ENCODE measurements at regions not wholly inside any gene's neighbourhood (a gene's known extent, or its start where the extent isn't known, plus 50 kb on each side); places are given as distances from the start of the nearest gene placed in this dataset.

GRCh38 chr1:239031310-239031709, 355.1 kb upstream of the CHRM3 start:
- no peaks in the 10 kb centered on the region for H3K9me3 ChIP-seq (ENCODE audit: control insufficient read depth in 2 of 2, insufficient read depth in 1 of 2, low read length in 1 of 2)
- no peak overlapping the region for H3K4me3 ChIP-seq (ENCODE audit: low read length in 2 of 2)
- no peaks in the 10 kb centered on the region for H3K27me3 ChIP-seq (ENCODE audit: control insufficient read depth in 2 of 2, insufficient read depth in 1 of 2, low read length in 1 of 2)
- no peaks in the 10 kb centered on the region for H3K4me1 ChIP-seq (ENCODE audit: control insufficient read depth in 2 of 2, insufficient read depth in 2 of 2, low read length in 2 of 2)
- no peak for DNase-seq (ENCODE audit: low read depth in 6 of 9, low spot score in 9 of 9)
- WGBS, result 95% methylated on average over 5 of the region's 5 CpGs
- H3K27ac ChIP-seq (ENCODE audit: low read depth in 1 of 2, low read length in 1 of 2), result no peak overlapping the region
- H3K36me3 ChIP-seq (ENCODE audit: control insufficient read depth in 2 of 2, insufficient read depth in 2 of 2, low read length in 1 of 2), result no peaks in the 10 kb centered on the region

GRCh38 chr1:239025997-239026694, 360.2 kb upstream of the CHRM3 start:
- no peak for DNase-seq (ENCODE audit: low read depth in 6 of 9, low spot score in 9 of 9)
- Histone ChIP-seq H3K4me1 (ENCODE audit: control insufficient read depth in 2 of 2, insufficient read depth in 2 of 2, low read length in 2 of 2) (no peaks in the 10 kb centered on the region), H3K36me3 (ENCODE audit: control insufficient read depth in 2 of 2, insufficient read depth in 2 of 2, low read length in 1 of 2) (no peaks in the 10 kb centered on the region), H3K4me3 (ENCODE audit: low read length in 2 of 2) (no peak overlapping the region), H3K27me3 (ENCODE audit: control insufficient read depth in 2 of 2, insufficient read depth in 1 of 2, low read length in 1 of 2) (no peaks in the 10 kb centered on the region), H3K9me3 (ENCODE audit: control insufficient read depth in 2 of 2, insufficient read depth in 1 of 2, low read length in 1 of 2) (no peaks in the 10 kb centered on the region), H3K27ac (ENCODE audit: low read depth in 1 of 2, low read length in 1 of 2) (no peak overlapping the region)
- WGBS, result 97% methylated on average over 7 of the region's 7 CpGs

GRCh38 chr1:239025223-239025622, 361.1 kb upstream of the CHRM3 start:
- H3K27ac ChIP-seq (ENCODE audit: low read depth in 1 of 2, low read length in 1 of 2), result no peak overlapping the region

GRCh38 chr1:239023732-239024360, 362.5 kb upstream of the CHRM3 start:
- Histone ChIP-seq H3K27me3 (ENCODE audit: control insufficient read depth in 2 of 2, insufficient read depth in 1 of 2, low read length in 1 of 2) (no peaks in the 10 kb centered on the region), H3K4me1 (ENCODE audit: control insufficient read depth in 2 of 2, insufficient read depth in 2 of 2, low read length in 2 of 2) (no peaks in the 10 kb centered on the region), H3K4me3 (ENCODE audit: low read length in 2 of 2) (no peak overlapping the region), H3K27ac (ENCODE audit: low read depth in 1 of 2, low read length in 1 of 2) (no peak overlapping the region), H3K9me3 (ENCODE audit: control insufficient read depth in 2 of 2, insufficient read depth in 1 of 2, low read length in 1 of 2) (no peaks in the 10 kb centered on the region), H3K36me3 (ENCODE audit: control insufficient read depth in 2 of 2, insufficient read depth in 2 of 2, low read length in 1 of 2) (no peaks in the 10 kb centered on the region)
- no peak for DNase-seq (ENCODE audit: low read depth in 6 of 9, low spot score in 9 of 9)
- 63% methylated on average over 4 of the region's 4 CpGs for WGBS

More at GRCh38 chr1:239025223-239025622, 361.1 kb upstream of the CHRM3 start:
- no peaks in the 10 kb centered on the region for H3K9me3 ChIP-seq (ENCODE audit: control insufficient read depth in 2 of 2, insufficient read depth in 1 of 2, low read length in 1 of 2)
- no peaks in the 10 kb centered on the region for H3K4me1 ChIP-seq (ENCODE audit: control insufficient read depth in 2 of 2, insufficient read depth in 2 of 2, low read length in 2 of 2)
- no peaks in the 10 kb centered on the region for H3K27me3 ChIP-seq (ENCODE audit: control insufficient read depth in 2 of 2, insufficient read depth in 1 of 2, low read length in 1 of 2)
- H3K4me3 ChIP-seq (ENCODE audit: low read length in 2 of 2), result no peak overlapping the region
- 81% methylated on average over 7 of the region's 7 CpGs for WGBS
- DNase-seq (ENCODE audit: low read depth in 6 of 9, low spot score in 9 of 9), result no peak
- no peaks in the 10 kb centered on the region for H3K36me3 ChIP-seq (ENCODE audit: control insufficient read depth in 2 of 2, insufficient read depth in 2 of 2, low read length in 1 of 2)

GRCh38 chr1:239016337-239016736, 370.0 kb upstream of the CHRM3 start:
- WGBS, result 90% methylated on average over 2 of the region's 2 CpGs
- no peak overlapping the region for H3K4me3 ChIP-seq (ENCODE audit: low read length in 2 of 2)
- H3K27ac ChIP-seq (ENCODE audit: low read depth in 1 of 2, low read length in 1 of 2), result no peak overlapping the region

GRCh38 chr1:239011382-239011781, 375.0 kb upstream of the CHRM3 start:
- Histone ChIP-seq H3K4me1 (ENCODE audit: control insufficient read depth in 2 of 2, insufficient read depth in 2 of 2, low read length in 2 of 2) (no peaks in the 10 kb centered on the region), H3K9me3 (ENCODE audit: control insufficient read depth in 2 of 2, insufficient read depth in 1 of 2, low read length in 1 of 2) (no peaks in the 10 kb centered on the region), H3K4me3 (ENCODE audit: low read length in 2 of 2) (no peak overlapping the region), H3K36me3 (ENCODE audit: control insufficient read depth in 2 of 2, insufficient read depth in 2 of 2, low read length in 1 of 2) (no peaks in the 10 kb centered on the region), H3K27ac (ENCODE audit: low read depth in 1 of 2, low read length in 1 of 2) (no peak overlapping the region), H3K27me3 (ENCODE audit: control insufficient read depth in 2 of 2, insufficient read depth in 1 of 2, low read length in 1 of 2) (no peaks in the 10 kb centered on the region)
- no peak for DNase-seq (ENCODE audit: low read depth in 6 of 9, low spot score in 9 of 9)
- 87% methylated on average over 1 of the region's 1 CpG for WGBS

More at GRCh38 chr1:239016337-239016736, 370.0 kb upstream of the CHRM3 start:
- no peaks in the 10 kb centered on the region for H3K36me3 ChIP-seq (ENCODE audit: control insufficient read depth in 2 of 2, insufficient read depth in 2 of 2, low read length in 1 of 2)
- DNase-seq (ENCODE audit: low read depth in 6 of 9, low spot score in 9 of 9), result no peak
- no peaks in the 10 kb centered on the region for H3K27me3 ChIP-seq (ENCODE audit: control insufficient read depth in 2 of 2, insufficient read depth in 1 of 2, low read length in 1 of 2)
- no peaks in the 10 kb centered on the region for H3K9me3 ChIP-seq (ENCODE audit: control insufficient read depth in 2 of 2, insufficient read depth in 1 of 2, low read length in 1 of 2)
- H3K4me1 ChIP-seq (ENCODE audit: control insufficient read depth in 2 of 2, insufficient read depth in 2 of 2, low read length in 2 of 2), result no peaks in the 10 kb centered on the region

GRCh38 chr1:239008568-239008967, 377.8 kb upstream of the CHRM3 start:
- H3K27me3 ChIP-seq (ENCODE audit: control insufficient read depth in 2 of 2, insufficient read depth in 1 of 2, low read length in 1 of 2), result no peaks in the 10 kb centered on the region
- no peaks in the 10 kb centered on the region for H3K4me1 ChIP-seq (ENCODE audit: control insufficient read depth in 2 of 2, insufficient read depth in 2 of 2, low read length in 2 of 2)
- H3K36me3 ChIP-seq (ENCODE audit: control insufficient read depth in 2 of 2, insufficient read depth in 2 of 2, low read length in 1 of 2), result no peaks in the 10 kb centered on the region
- no peaks in the 10 kb centered on the region for H3K9me3 ChIP-seq (ENCODE audit: control insufficient read depth in 2 of 2, insufficient read depth in 1 of 2, low read length in 1 of 2)
- no peak overlapping the region for H3K27ac ChIP-seq (ENCODE audit: low read depth in 1 of 2, low read length in 1 of 2)
- no peak for DNase-seq (ENCODE audit: low read depth in 6 of 9, low spot score in 9 of 9)
- H3K4me3 ChIP-seq (ENCODE audit: low read length in 2 of 2), result no peak overlapping the region

- DNase-seq (ENCODE audit: low read depth in 6 of 9, low spot score in 9 of 9), result no peak
- Histone ChIP-seq H3K4me3 (ENCODE audit: low read length in 2 of 2) (no peak overlapping the region), H3K27me3 (ENCODE audit: control insufficient read depth in 2 of 2, insufficient read depth in 1 of 2, low read length in 1 of 2) (no peaks in the 10 kb centered on the region), H3K36me3 (ENCODE audit: control insufficient read depth in 2 of 2, insufficient read depth in 2 of 2, low read length in 1 of 2) (no peaks in the 10 kb centered on the region), H3K27ac (ENCODE audit: low read depth in 1 of 2, low read length in 1 of 2) (no peak overlapping the region), H3K9me3 (ENCODE audit: control insufficient read depth in 2 of 2, insufficient read depth in 1 of 2, low read length in 1 of 2) (no peaks in the 10 kb centered on the region), H3K4me1 (ENCODE audit: control insufficient read depth in 2 of 2, insufficient read depth in 2 of 2, low read length in 2 of 2) (no peaks in the 10 kb centered on the region)
- WGBS, result 87% methylated on average over 4 of the region's 4 CpGs
Measured at GRCh38 chr1:239006276-239006675, 380.1 kb upstream of the CHRM3 start.

- DNase-seq (ENCODE audit: low read depth in 6 of 9, low spot score in 9 of 9), result no peak
- no peak overlapping the region for H3K4me3 ChIP-seq (ENCODE audit: low read length in 2 of 2)
- H3K27ac ChIP-seq (ENCODE audit: low read depth in 1 of 2, low read length in 1 of 2), result no peak overlapping the region
- no peaks in the 10 kb centered on the region for H3K36me3 ChIP-seq (ENCODE audit: control insufficient read depth in 2 of 2, insufficient read depth in 2 of 2, low read length in 1 of 2)
- H3K4me1 ChIP-seq (ENCODE audit: control insufficient read depth in 2 of 2, insufficient read depth in 2 of 2, low read length in 2 of 2), result no peaks in the 10 kb centered on the region
- no peaks in the 10 kb centered on the region for H3K9me3 ChIP-seq (ENCODE audit: control insufficient read depth in 2 of 2, insufficient read depth in 1 of 2, low read length in 1 of 2)
- WGBS, result 93% methylated on average over 4 of the region's 4 CpGs
- H3K27me3 ChIP-seq (ENCODE audit: control insufficient read depth in 2 of 2, insufficient read depth in 1 of 2, low read length in 1 of 2), result no peaks in the 10 kb centered on the region
Measured at GRCh38 chr1:238999944-239000343, 386.4 kb upstream of the CHRM3 start.

All from thymus (tissue), 11 donors.